Epithelial cell of prostate (primary cell): ENCODE measurements at regions not wholly inside any gene's neighbourhood (a gene's known extent, or its start where the extent isn't known, plus 50 kb on each side); places are given as distances from the start of the nearest gene placed in this dataset.
"Not testable (repeated sequence)": the region's sequence is repeated elsewhere in the genome, so short reads cannot be mapped to it uniquely, and the experiment has no call there.

Experiments
- DNase-seq: peaks from one replicate; pipeline ENCODE4 v3.0.0-alpha.2; 2011; ENCODE audit warnings: low read depth, low spot score
- H3K27ac ChIP-seq: fragments of 450-650 bp; 2 replicates; pipeline ENCODE4 v1.5.1; 2017; ENCODE audit warnings: mild to moderate bottlenecking

DNA sequence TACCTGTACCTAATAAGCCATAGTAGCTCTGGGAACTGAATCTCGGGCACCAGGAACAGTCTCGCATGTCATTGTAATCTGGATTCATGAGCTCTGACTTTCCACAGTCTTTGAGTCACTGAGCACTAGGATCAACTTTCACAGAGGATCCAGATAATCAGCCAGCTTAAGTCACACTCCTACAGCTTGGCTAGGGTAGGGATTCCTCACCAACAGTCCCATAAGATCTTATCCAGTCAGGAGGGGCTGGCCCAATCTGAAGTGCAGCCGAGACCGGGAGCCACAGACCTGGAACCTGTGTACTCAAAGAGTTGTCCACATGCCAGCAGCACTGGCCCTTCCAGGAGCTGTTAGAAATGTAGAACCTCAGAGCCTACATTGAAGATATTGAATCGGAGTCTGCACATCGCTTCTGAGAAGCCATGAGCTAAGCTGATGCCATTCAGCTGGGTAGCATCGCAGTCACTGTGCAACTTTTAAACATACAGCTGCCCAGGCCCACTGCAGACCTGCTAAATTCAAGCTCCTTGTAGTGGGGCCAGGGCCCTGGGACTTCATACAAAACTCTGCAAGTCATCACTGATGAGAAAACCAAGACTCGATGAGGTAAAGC is 538.8 kb upstream of the B3GAT1 start:
- no peak overlapping the region for H3K27ac ChIP-seq
- no peak for DNase-seq

DNA sequence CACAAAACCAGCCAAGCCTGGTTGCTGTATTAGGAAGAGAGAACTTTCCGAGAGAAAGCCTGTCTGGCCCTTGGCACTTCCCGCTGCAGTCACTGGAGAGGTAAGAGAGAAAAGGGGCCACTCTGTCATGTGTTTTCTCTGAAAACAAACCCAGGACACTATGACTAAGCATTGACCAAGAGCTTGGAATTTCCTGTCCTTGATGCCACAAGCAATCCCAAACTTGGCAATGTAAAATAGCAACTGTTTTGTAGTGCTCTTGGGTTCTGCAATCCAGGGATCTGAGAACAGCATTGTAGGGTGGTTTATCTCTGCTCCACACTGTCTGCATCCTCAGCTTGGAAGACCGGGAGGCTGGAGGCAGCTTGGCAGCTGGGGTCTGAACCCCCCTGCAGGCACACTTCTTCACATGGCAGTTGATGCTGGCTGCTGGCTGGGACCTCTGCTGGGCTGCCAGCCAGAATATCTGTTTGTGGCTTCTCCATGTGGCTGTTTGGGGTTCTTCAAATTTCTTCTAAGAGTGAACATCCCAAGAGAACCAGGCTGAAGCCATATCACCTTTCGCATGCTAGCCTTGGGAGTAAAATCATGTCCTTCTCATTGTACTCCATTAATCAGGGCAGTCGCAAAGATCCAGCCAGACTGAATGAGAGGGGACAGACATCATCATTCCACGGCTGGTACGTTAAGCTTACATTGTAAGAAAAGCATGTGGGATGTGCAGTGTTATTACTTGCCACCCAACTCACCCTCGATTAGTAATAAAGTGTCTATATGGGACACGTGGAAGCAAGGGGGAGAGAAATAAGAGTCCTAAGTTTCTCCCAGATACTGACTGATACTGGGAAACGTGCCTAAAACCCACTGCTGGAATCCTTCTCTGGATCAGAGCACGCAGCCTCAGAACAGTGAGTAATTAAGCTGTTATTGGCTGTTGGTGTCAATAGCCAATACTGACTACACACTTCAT is 537.4 kb upstream of the B3GAT1 start:
- H3K27ac ChIP-seq, result no peak overlapping the region
- DNase-seq, result no peak

GRCh38 chr11:134947556-134947955 is 535.5 kb upstream of the B3GAT1 start:
- no peak for DNase-seq
- no peak overlapping the region for H3K27ac ChIP-seq

DNA sequence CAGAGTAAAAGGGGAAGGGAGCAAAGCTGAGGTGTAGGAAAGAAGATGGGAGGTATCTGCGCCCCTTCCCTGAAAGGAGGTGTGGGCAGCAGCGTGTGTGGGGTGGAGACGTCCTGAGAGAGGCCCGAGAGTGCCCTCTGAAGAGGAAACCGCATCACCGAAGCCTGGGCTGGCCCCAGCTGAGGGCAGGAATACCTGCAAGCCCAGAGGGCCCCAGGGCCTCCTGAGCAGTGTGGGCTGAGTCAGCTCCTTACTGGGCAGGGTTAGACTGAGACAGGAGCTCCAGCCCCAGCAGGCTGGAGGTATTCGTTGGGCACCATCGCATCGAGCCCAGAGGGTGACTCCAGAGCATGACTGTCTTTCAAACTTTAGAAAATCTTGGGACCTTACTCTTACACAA is 534.0 kb upstream of the B3GAT1 start:
- DNase-seq, result no peak
- no peak overlapping the region for H3K27ac ChIP-seq

GRCh38 chr11:134944986-134945385 is 532.9 kb upstream of the B3GAT1 start:
- DNase-seq, result no peak
- H3K27ac ChIP-seq, result no peak overlapping the region

GRCh38 chr11:134944131-134944530 is 532.1 kb upstream of the B3GAT1 start:
- H3K27ac ChIP-seq, result no peak overlapping the region
- DNase-seq, result no peak

DNA sequence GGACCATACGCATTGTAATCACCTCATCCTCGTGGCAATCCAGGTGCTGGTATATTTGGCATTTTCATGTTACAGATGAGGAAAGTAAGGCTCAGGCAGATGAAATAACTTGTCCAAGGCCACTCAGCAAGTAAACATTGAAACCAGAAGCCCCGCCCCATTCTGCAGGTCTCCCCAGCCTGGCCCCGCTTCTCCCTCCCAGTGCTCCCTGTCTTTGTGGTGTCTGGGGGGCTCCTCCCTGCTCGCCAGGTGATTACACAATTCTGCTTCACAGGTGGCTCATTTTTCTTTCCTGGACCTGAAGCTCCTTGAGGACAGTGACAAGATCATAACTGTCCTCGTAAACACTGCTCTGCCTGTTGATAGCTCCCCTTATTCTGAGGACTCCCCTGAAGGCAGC is 531.5 kb upstream of the B3GAT1 start:
- DNase-seq, result no peak
- H3K27ac ChIP-seq, result no peak overlapping the region

DNA sequence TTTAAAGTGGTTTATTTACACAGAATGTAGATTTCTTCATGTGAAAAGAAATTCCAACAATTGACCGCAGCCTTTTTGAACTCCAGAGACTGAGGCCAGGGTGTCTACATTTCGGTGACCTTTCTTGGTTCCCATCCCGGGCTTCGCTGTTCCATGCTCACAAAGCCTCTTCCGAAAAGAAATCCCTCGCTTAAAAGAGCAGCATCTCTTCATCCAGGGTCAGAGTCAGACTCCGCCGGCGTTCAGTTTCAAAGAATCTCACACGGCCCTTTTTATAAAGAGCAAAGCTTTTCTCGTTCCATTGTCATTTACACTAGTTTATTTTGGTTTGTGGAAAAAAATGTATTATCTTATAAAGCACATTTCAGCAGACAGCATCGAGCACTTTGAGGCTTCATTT is 530.6 kb upstream of the B3GAT1 start:
- H3K27ac ChIP-seq, result no peak overlapping the region
- DNase-seq, result no peak

- not testable (repeated sequence) for H3K27ac ChIP-seq, DNase-seq
Measured at GRCh38 chr11:134941936-134942600, 530.0 kb upstream of the B3GAT1 start.

GRCh38 chr11:134941326-134941725 is 529.3 kb upstream of the B3GAT1 start:
- no peak overlapping the region for H3K27ac ChIP-seq

DNA sequence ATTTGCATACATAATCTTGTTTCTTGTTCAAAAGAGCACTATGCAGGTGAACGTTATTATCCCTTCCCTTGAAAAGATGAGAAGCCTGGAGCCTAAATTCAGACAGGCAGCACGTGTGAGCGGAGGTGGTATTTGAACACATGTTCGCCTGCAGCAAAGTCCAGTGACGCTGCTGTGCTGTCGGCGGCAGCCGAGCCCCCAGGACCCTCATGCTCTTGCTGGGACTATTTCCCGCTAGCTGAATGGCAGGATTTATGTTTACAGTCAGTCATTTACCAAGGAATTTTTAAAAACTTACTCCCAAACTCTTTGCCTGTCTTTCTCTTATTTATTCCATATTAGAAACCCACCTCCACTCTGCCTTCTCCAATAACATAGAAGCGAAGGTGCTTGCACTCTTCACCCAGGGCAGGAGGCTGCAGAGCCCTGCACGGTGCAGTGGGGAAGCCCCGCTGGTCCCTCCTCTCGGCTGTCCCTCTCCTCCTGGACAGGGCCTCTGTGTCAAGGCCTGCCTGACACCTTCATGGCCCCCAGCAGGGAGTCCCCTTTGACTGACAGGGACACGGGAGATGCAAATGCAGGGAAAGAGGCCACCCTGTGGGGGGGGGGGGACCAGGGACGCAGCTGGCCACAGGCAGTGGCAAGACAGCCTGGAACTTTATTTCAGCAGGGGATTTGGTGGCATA is 528.5 kb upstream of the B3GAT1 start:
- no peak overlapping the region for H3K27ac ChIP-seq
- no peak for DNase-seq

More at GRCh38 chr11:134941326-134941725, 529.3 kb upstream of the B3GAT1 start:
- no peak for DNase-seq

DNA sequence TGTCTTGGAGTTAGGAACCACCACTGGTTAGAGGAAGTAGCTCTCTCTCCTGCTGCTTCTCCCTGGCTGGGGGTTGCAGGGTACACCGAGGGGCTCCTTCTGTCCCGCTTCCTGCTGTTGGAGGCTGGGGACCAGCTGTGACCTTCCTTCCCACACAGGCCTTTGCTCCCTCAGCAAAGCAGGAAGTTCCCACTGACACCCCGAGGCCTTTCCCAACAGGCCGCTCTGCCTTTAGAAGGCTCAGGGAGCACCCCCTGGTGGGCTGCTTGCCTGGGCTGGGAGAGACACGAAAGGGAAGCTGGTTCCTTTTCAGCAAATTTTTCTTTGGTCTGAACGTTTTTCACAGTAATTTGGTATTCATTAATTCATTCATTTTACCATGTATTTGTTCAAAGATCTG is 527.9 kb upstream of the B3GAT1 start:
- no peak overlapping the region for H3K27ac ChIP-seq
- DNase-seq, result no peak

GRCh38 chr11:134939031-134939430 is 527.0 kb upstream of the B3GAT1 start:
- no peak for DNase-seq

GRCh38 chr11:134938212-134938611 is 526.2 kb upstream of the B3GAT1 start:
- no peak for DNase-seq
- no peak overlapping the region for H3K27ac ChIP-seq

More at GRCh38 chr11:134939031-134939430, 527.0 kb upstream of the B3GAT1 start:
- no peak overlapping the region for H3K27ac ChIP-seq

- H3K27ac ChIP-seq, DNase-seq: not testable (repeated sequence)
Measured at GRCh38 chr11:134937193-134937592, 525.2 kb upstream of the B3GAT1 start.

DNA sequence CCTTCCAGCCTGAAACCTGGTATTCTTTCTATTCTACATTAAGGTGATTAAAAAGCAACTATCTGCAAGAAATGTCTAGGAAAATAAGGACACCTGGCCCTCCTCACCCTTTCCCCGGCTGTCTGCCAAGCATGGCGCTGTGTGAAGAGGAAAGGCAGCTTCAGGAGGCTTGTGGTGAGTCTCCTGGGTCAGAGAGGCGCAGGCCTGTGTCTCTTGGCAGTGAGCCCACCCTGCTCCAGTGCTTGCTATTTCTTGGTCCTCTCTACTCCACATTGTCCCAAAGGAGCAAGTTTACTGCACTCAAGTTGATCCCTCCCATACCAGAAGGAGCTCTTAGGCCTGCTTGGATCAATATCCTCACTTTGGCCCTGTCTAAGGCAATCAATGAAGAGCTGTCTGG is 520.7 kb upstream of the B3GAT1 start:
- DNase-seq, result no peak
- H3K27ac ChIP-seq, result no peak overlapping the region

DNA sequence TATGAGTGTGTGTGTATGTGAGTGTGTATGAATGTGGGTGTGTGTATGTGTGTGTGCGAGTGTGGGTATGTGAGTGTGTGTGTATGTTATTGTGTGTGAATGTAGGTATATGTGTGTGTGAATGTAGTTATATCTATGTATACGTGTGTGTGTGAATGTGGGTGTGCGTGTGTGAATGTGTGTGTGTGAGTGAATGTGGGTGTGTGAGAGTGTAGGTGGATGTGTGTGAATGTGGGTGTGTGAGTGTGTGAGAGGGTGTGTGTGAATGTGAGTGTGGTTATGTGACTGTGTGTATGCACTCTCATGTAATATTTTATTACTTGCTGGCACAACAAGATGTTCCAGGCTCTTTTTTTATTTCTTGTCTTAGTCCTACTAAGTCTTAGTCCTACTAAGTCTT is 513.4 kb upstream of the B3GAT1 start:
- H3K27ac ChIP-seq, result no peak overlapping the region
- no peak for DNase-seq

GRCh38 chr11:134923441-134923840 is 511.4 kb upstream of the B3GAT1 start:
- DNase-seq, result no peak

DNA sequence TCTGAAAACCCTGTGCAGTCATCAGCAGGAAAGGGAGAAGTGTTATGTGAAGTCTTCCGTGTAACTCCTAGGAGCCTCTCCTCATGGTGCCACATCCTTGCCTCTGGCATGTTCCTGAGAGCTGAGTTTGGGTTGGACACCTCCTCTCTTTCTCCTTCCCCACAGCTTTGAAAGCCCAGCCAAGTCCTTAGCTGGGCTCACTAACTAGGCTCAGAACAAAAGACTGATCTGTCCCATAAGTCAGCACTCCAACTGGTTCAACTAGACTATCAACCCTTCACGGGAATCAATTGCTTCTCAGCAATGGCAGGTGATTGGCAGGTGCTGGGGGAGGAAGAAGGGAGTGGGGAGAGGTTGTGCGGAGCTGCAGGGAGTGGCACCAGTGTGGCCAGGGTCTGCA is 509.9 kb upstream of the B3GAT1 start:
- no peak for DNase-seq
- H3K27ac ChIP-seq, result no peak overlapping the region

More at GRCh38 chr11:134923441-134923840, 511.4 kb upstream of the B3GAT1 start:
- H3K27ac ChIP-seq, result no peak overlapping the region

GRCh38 chr11:134920851-134921608 is 509.0 kb upstream of the B3GAT1 start:
- no peak for DNase-seq
- H3K27ac ChIP-seq, result no peak overlapping the region
